HG03439 (cell line): ENCODE measurements at regions not wholly inside any gene's neighbourhood (a gene's known extent, or its start where the extent isn't known, plus 50 kb on each side); places are given as distances from the start of the nearest gene placed in this dataset.

Experiments
- ATAC-seq: cut with Tn5 transposase; IDR thresholded peaks from one replicate; pipeline ENCODE4 v1.9.1; 2021; ENCODE audit warnings: mild to moderate bottlenecking, moderate library complexity; ENCODE audit not compliant: unreplicated experiment

DNA sequence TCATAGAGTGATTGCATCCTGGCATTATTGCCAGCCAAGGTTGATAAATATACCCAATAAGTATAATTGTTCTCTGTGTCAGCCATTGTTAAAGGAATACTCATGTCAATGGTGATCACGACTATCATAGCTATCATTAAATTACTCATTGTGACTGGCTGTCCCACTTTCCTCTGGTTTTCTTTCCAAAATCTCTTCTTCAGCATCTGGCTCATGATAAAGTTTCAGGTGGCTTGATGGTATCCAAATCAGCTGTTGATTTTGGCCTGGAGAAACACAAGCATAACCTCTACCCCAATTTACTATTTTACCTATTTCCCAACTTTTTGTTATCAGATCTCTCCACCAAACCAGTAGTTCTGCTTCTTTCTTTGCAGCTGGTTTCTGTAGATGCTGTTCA, 67.1 kb upstream of the SPIN2A start:
- ATAC-seq = no peak

DNA sequence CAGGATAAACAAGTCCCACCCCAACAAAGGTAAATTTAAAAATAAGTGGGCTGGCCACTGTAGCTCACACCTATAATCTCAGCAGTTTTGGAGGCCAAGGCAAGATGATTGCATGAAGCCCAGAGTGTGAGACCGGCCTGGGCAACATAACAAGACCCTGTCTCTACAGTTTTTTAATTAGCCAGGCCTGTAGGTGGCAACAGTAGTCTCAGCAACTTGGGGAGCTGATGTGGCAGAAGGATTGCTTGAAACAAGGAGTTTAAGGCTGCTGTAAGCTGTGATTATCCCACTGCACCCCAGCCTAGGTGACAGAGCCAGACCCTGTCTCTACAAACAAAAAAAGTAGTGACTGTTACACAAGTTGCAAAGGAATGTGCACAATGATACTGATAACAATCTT, 74.6 kb upstream of the FAAH2 start:
- ATAC-seq = no peak

DNA sequence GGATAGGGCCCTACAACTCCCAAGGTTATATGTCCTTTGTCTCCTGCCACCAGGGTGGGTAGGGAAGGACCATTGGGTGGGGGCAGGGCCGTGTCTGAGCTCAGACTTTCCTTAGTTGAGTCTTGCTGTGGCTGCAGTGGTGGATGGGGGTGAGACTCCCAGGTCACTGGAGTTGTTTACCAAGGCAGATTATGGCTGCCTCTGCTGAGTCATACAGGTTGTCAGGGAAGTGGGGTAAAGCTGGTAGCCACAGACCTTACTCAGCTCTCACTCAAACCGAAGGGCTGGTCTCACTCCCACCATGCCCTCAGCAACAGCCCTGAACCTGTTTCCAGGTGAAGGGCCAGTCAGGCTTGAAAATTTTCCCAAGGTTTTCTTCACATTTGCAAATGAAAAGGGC, 58.8 kb upstream of the FAAH2 start:
- ATAC-seq = no peak

DNA sequence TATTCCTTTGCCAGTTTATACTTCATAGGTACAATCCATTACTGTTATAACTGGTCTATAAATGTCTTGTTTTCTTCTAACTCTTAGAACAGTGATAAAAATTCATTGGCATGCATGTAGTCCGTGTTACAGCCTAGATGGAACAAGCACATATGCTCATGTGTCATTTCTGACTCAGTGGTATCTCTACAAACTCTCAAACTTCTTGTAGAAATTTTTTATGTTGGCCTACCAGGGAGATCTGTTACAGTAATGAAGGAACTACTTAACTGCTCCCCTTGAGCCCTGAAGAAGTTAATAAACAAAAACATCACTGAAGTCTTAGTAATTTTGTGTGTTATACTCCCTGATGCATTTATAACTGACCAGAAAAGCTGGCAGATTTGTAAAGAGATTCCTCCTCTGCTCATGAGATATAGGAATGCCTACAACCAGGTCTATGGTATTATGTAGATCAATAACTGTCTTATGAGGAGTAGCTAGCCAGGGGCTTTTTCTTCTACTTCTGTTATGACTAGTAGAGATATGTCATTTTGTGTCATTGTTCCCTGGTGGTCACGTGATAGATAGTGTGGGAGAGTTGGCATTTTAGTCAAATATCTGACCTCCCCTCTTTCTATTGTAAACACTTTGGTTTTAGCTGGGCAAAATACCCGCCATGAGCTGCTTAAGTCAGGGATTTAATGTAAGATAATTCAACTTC, 53.7 kb upstream of the FAAH2 start:
- peak; percentile 61 for ATAC-seq
